DND-41 (cell line): ENCODE measurements at regions not wholly inside any gene's neighbourhood (a gene's known extent, or its start where the extent isn't known, plus 50 kb on each side); places are given as distances from the start of the nearest gene placed in this dataset.

Experiments used
- EZH2 ChIP-seq: IDR thresholded peaks from 3 replicates; pipeline ENCODE4 v1.6.1; 2012; ENCODE audit warnings: borderline replicate concordance, low read depth, mild to moderate bottlenecking, moderate library complexity, low read length, inconsistent platforms; ENCODE audit not compliant: severe bottlenecking
- TF ChIP-seq, protein P1 (sequence below): IDR thresholded peaks from 2 replicates; pipeline ENCODE4 v1.5.1; 2012; ENCODE audit warnings: borderline replicate concordance, low read length, moderate library complexity, mild to moderate bottlenecking; ENCODE audit not compliant: poor library complexity, severe bottlenecking; ENCODE audit errors: extremely low read depth

GRCh38 chr12:13561923-13562322 lies 365.4 kb downstream of the EMP1 start:
- TF ChIP-seq, protein P1, sequence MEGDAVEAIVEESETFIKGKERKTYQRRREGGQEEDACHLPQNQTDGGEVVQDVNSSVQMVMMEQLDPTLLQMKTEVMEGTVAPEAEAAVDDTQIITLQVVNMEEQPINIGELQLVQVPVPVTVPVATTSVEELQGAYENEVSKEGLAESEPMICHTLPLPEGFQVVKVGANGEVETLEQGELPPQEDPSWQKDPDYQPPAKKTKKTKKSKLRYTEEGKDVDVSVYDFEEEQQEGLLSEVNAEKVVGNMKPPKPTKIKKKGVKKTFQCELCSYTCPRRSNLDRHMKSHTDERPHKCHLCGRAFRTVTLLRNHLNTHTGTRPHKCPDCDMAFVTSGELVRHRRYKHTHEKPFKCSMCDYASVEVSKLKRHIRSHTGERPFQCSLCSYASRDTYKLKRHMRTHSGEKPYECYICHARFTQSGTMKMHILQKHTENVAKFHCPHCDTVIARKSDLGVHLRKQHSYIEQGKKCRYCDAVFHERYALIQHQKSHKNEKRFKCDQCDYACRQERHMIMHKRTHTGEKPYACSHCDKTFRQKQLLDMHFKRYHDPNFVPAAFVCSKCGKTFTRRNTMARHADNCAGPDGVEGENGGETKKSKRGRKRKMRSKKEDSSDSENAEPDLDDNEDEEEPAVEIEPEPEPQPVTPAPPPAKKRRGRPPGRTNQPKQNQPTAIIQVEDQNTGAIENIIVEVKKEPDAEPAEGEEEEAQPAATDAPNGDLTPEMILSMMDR: no peak
- no peak for TF ChIP-seq EZH2
